ENCODE measurements at regions not wholly inside any gene's neighbourhood (a gene's known extent, or its start where the extent isn't known, plus 50 kb on each side); places are given as distances from the start of the nearest gene placed in this dataset.
A peak's percentile ranks its signal among the peaks of the same experiment; 100 is the strongest.

DNA sequence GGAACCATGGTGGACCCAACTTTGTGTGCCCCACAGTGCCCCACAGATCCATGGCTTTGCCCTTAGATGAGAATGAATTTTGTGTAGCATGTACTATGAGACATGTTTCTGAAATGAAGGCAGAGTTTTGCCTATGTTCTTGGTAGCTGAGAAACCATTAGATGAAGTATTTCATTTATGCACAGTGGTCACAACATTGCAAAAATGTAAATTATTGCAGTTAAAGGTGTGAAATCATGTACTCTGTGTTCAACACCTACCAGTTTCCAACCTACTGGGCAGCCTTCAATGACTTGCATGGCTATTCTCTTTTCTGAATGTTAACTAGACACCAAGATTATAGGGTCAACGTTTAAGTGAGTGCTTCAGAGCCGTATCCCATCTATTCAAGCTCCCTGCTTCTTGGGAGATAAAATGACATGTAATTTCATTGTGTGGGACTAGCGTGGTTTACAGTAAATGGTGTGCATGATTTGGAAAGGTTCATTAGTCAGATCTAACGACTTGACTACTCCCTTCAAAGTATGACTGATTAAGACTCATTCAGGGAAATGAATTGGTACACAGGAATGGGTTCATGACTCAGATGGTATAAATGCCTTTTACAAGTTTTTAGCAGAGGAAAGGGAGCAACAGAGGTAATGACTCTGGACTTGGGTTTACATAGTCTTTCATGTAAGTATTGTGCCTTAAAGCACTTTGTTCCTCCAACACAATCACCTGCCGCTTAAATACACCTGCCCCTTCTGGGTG, 106.1 kb upstream of the AKIRIN2 start:
- DNase-seq = no peak

DNA sequence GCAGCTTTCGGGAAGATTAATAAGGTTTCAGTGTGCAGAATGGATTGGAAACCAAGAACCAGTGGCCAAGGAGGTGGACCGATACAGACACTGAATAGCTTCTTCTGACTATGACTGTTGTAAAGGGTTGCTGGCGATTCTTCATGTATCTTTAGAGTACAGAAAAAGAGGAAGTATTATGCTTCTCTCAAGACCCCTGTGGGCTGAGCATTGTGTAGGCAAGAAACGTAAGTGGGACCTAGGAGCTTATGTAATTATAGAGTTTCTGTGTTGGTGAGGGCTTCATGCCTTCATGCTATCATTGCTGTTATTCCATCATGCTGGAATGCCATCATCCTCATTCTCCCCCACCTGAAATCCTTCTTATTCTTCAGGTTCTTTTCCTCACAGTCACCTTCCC, 105.4 kb upstream of the AKIRIN2 start:
- DNase-seq = no peak

GRCh38 chr6:87806635-87807034, 104.6 kb upstream of the AKIRIN2 start:
- no peak for DNase-seq

GRCh38 chr6:87806099-87806498, 104.1 kb upstream of the AKIRIN2 start:
- no peak for DNase-seq

DNA sequence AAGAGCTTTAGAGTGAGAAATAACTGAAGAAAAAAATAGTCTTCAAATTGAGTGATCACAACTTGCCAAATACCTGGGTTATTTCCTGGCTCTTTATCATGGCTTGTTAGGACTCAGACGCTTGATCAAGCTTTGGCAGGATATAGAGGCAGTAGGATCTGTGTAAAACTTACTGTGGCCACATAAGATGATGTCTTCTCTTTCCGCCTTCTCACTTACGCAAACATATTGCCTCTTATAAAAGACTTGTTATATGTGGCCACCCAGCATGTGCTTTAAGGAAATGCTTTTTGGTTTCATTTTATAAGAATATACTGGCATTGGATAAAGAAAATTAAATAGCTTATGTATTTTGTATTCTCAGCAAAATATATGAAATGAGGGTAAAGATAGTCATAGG, 101.8 kb upstream of the AKIRIN2 start:
- no peak for DNase-seq

DNA sequence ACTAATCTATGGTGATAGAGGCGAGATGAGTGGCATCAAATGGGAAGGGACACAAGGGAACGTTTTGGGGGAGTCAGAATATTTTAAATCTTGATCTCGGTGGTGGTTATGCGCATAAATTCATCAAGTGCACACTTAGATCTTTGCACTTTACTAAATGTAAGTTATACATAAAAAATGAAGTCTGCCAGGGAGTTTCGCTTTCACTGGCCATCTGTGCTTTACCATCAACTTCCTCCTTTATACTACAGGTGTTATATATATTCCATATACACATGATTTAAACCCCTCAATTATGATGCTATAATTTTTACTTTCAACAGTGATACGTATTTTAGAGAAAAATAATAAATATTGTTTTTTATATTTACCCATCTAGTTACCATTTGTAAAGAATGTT, 97.6 kb upstream of the AKIRIN2 start:
- no peak for DNase-seq

DNA sequence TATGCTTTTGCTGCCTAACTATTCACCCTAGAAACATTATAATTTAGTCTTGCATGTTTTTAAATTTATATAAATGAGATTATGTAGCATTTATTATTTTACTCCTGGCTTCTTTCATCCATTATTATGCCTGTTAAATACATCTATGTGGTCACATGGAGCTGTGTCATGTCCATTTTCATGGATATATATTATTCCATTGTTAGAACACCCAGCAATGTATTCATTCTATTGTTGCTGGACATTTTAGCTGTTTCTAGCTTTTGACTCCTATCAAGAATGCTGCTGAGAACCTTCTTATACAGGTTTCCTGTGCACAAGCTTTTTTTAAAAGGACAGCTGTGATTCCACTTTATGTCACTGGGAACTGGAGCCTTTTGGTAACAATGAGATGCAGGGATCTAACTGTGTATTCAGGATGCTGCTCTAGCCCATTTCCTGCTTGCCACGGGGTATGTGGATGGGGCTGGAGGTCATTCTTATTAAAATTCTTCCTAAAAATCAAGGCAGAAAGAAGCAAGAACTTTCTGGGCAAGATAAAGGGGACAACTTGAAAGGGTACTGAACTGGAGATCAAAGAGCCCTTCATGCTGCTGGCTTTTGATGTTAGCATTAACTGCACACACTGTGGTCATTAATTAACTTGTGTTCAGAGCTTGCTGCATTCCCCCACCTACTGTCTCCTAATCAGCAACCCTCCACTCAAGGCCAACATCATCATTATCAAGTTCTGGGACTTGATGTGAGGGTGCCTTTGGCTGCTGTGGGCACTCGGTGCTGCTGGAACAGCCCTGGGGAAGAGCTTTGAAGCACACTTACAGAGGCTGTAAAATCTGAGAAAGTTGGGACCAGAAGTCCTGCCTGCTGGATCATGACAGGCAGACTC, 96.6 kb upstream of the AKIRIN2 start:
- DNase-seq = no peak

- no peak for DNase-seq
Observed at GRCh38 chr6:87794922-87795885, 93.2 kb upstream of the AKIRIN2 start.

DNA sequence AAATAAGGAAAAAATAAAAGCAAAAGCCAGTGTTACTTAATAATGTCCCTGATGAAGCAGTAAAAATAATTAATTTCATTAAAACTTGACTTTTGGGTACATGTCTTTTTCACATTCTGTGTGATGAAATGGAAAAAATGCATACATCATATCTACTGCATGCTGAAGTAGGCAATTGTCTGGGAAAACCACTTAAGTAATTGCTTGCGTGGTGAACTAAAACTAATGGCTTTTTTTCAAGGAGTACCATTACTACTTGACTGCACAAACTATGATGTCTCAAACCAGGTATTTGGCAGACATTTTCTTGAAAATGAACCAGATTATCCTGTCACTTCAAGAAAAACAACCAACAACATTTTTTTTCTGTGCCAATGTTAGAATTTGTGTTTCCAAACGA, 91.3 kb upstream of the AKIRIN2 start:
- DNase-seq = no peak

DNA sequence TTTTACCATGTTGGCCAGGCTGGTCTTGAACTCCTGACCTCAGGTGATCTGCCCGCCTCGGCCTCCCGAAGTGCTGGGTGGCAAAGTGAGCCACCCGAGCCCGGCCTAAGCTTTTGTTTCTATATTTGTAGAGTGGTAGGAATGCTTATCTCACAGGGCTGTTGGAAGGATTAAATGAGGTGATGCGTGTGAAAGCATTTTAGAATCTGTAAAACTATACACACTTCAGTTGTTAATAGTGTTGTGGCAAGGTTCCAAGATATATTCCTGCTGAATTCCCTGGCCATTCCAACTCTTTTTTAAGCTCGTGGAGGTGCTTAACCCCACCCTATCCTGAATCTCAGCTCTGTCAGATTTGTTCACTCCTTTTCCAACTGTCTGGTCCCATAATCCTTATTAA, 89.9 kb upstream of the AKIRIN2 start:
- DNase-seq = no peak

GRCh38 chr6:87791485-87791884, 89.5 kb upstream of the AKIRIN2 start:
- DNase-seq = no peak

DNA sequence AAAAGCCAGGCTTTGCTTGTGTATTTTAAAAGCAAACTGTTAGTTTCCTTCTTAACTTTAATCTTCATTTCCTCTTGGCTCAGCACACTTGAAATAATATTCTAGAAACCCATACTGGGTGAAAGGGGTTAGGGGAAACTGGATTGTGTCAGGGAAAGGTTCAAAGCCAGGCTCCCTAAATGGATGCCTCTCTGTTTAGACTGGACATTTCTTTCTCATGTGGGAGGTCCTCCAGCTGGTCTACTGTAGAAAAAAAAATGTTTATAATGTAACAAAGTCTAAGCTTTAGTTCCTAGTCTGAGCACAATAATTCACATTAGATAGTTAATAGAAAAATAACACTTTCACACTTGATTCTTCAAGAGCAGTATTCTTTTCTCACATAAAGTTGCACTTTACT, 89.0 kb upstream of the AKIRIN2 start:
- no peak for DNase-seq

DNA sequence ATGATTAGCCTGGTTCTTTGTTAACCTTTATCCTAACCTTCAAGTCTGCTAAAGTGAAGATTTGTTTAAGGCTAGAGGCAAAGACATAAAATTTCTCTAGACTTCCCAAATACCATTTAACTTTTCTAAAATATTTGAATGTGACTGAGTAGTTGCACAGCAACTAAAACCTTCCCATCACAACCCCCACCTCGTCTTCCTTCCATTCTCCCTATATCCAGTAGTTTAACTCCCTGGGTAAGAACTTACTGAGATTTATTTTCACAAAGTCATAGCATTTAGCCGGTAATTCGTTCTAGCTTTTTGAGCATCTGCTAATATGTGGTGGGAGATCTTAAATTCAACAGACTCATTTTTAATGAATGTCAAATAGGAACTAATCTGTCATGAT, 87.9 kb upstream of the AKIRIN2 start:
- no peak for DNase-seq

GRCh38 chr6:87789198-87789899, 87.3 kb upstream of the AKIRIN2 start:
- DNase-seq = peak in 1 of 56 donors; percentile 0

GRCh38 chr6:87788141-87788540, 86.1 kb upstream of the AKIRIN2 start:
- no peak for DNase-seq

- DNase-seq = no peak
Observed at GRCh38 chr6:87785229-87785862, 83.3 kb upstream of the AKIRIN2 start.

DNA sequence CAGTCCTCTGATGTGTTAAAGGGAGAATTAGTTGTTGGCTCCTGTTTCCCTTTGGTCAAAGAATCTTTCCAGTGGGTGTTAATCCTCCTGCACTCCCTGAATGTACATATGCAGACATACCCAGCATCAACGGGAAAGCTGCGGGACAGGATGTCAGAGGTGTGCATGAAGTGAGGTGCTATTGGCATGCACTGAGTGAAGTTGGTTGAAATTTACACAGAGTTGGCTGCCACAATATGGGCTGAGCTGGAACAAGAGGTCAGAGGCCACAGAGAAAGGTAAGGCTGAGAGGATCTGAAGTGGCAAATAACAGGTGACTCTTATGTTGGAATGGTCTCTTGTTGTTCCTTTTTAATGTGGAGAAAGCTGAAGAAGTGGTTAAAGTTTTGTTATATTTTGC, 82.7 kb upstream of the AKIRIN2 start:
- no peak for DNase-seq

DNA sequence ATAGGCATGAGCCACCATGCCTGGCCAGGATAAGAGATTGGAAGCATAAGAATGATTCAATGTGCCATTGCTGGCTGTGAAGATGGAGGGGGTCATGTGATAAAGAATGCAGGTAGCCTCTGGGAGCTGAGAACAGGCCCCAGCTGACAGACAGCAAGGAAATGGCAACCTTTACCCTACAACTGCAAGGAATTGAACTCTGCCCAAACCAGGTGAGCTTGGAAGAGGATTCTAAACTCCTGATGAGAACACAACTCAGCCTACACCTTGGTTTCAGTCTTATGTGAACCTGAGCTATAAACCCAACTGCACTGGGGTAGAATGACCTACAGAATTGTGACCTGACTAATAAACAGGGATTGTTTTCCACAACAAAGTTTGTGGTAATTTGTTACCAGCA, 82.0 kb upstream of the AKIRIN2 start:
- DNase-seq = no peak

DNA sequence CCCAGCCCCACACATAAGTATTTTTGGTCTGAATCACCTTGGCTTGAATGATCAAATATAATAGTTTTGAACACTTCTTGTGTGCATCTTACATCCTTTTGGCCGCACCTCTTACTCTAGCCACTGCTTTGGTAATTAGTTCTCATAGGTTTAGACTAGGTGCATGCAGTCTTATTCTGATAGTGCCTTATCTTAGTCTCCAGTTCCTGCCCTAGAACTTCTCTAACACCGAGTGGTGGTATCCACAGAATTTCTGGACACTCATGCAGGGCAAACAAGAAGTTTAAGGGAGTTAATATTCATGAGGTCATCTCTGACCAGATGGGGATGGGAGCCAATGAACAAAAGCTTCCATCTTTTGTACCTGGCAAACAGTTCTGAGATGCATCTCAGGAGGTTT, 77.5 kb upstream of the AKIRIN2 start:
- DNase-seq = no peak
